ENCODE measurements at regions not wholly inside any gene's neighbourhood (a gene's known extent, or its start where the extent isn't known, plus 50 kb on each side); places are given as distances from the start of the nearest gene placed in this dataset.

DNA sequence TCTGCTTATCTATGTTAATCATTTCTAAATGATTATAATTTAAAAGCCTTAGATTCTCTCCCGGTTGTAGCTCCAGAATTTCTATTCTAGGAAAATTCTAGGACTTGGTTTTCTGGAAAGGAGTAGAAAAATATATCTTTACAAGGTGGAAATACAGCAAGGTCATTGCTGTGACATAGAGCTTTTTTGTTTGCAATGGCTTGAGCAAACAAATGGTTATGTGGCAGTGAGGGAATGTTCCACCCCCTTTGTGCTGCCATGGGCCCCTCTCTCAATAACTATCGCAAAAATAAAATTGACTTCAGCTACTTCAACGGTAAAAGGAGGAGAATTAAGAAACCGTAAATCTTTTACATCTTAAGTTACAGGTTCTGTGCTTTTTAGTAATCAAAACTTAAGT lies 517.1 kb downstream of the EPHA3 start:
- intact Hi-C loops (cut with DNase I), result no loop called here
- 90 to 95% methylated on average over 4 of the region's 4 CpGs for WGBS, 2 donors
- no peaks in the 10 kb centered on the region for H3K4me1 ChIP-seq
- ATAC-seq, result no peak
- H3K27ac ChIP-seq, result no peak overlapping the region
- DNase-seq, result no peak
- H3K36me3 ChIP-seq, result no peaks in the 10 kb centered on the region
- TF ChIP-seq, protein P1, sequence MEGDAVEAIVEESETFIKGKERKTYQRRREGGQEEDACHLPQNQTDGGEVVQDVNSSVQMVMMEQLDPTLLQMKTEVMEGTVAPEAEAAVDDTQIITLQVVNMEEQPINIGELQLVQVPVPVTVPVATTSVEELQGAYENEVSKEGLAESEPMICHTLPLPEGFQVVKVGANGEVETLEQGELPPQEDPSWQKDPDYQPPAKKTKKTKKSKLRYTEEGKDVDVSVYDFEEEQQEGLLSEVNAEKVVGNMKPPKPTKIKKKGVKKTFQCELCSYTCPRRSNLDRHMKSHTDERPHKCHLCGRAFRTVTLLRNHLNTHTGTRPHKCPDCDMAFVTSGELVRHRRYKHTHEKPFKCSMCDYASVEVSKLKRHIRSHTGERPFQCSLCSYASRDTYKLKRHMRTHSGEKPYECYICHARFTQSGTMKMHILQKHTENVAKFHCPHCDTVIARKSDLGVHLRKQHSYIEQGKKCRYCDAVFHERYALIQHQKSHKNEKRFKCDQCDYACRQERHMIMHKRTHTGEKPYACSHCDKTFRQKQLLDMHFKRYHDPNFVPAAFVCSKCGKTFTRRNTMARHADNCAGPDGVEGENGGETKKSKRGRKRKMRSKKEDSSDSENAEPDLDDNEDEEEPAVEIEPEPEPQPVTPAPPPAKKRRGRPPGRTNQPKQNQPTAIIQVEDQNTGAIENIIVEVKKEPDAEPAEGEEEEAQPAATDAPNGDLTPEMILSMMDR (IDR thresholded peaks at IDR 0.05), result no peak
- H3K9me3 ChIP-seq, result peaks cover 0 to 15% (median 0%) of the 10 kb centered on the region in 11 donors
- no peaks in the 10 kb centered on the region for H3K27me3 ChIP-seq
- no peak overlapping the region for H3K4me3 ChIP-seq

DNA sequence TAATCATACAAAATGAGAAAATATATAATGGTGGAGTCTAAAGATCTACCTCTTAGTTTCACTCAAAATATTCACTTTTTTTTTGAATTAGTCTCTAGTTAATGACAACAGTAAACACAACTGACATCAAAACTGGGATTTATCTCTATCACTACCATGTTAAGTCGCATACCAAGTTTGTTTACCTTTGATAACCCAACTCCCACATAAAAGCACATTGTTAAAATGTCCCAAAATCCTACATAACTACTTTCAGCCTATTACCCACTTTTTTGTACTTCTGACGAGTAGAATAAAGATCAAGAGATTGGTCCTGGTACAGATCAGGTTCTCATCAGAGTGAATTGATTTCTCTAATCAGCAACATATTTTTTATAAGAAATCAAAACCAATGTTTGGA lies 518.5 kb downstream of the EPHA3 start:
- TF ChIP-seq, protein P1 (IDR thresholded peaks at IDR 0.05), result no peak
- DNase-seq (no peak), ATAC-seq (no peak)
- intact Hi-C loops (cut with DNase I), result no loop called here
- 70 to 71% methylated on average over 2 of the region's 2 CpGs for WGBS, 2 donors
- Histone ChIP-seq H3K27me3 (no peaks in the 10 kb centered on the region), H3K36me3 (no peaks in the 10 kb centered on the region), H3K9me3 (peaks cover 0 to 15% (median 0%) of the 10 kb centered on the region in 11 donors), H3K4me1 (no peaks in the 10 kb centered on the region), H3K27ac (peak overlapping the region in 1 of 10 donors; percentile 18), H3K4me3 (no peak overlapping the region)

DNA sequence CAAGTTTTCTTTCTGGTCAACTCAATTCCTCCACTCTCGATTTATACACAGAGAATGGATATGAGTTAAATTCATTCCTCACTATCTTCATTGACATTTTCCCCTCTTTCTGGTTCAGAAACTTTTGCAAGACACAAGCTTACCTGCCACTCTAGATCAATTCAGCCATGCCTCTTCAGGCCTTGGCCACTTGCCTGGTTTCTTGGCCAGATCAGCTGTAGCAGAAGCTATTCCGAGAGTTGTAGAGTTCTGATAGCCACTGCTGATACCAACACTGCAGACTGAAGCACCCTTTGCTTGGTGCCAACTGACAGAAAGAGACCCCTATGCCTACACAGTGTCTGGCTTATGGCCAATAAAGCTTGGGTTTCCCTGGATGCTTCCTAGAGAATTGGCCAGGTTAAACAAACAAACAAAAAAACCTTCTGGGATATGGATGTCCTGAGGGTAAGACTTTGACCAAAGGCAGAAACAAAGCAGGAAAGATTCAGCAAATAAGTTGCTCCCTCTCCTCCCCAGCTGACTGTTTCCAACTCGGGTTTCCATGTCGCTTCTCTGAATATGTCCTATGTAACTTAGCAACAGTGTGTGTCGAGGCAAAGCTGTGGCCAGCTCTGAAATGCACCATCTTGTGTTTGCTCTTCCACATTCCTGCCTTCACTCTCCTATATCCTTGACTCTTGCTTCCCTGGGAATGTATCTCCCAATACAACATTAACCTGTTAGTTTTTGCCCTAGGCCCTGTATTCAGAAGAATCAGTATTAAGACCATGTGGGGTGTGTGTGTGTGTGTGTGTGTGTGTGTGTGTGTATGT lies 521.6 kb downstream of the EPHA3 start:
- no peak overlapping the region for H3K27ac ChIP-seq
- ATAC-seq (no peak), DNase-seq (no peak)
- TF ChIP-seq, protein P1 (IDR thresholded peaks at IDR 0.05), result no peak
- WGBS, 2 donors, result 43 to 52% methylated on average over 5 of the region's 5 CpGs
- H3K36me3 ChIP-seq, result no peaks in the 10 kb centered on the region
- intact Hi-C loops (cut with DNase I), result no loop called here
- H3K4me3 ChIP-seq, result no peak overlapping the region
- H3K27me3 ChIP-seq, result no peaks in the 10 kb centered on the region
- peaks cover 0 to 8% (median 0%) of the 10 kb centered on the region in 11 donors for H3K9me3 ChIP-seq
- no peaks in the 10 kb centered on the region for H3K4me1 ChIP-seq

DNA sequence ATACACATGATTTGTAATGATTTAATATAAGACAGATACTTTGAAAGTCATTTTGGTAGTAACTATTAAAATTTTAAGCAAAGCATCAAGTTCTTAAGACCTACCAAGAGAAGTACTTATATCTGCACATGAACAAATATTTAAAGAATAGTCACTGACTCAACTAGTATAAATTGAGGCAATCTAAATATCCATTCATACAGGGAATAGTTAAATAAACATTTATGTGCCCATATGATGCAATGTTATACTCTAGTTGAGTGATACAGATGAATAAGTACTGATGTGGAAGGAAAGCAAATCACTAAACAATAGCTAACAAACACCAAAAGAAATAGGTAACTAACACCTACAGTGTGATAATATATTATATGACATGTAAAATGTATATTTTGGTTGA lies 527.7 kb downstream of the EPHA3 start:
- H3K4me1 ChIP-seq, result no peaks in the 10 kb centered on the region
- intact Hi-C loops (cut with DNase I), result loop anchor here in 1 of 10 donors (5.0 kb wide), 1 partner anchor 168 kb away; no protein-coding TSS in a partner anchor
- no peak overlapping the region for H3K4me3 ChIP-seq
- TF ChIP-seq, protein P1 (IDR thresholded peaks at IDR 0.05), result no peak
- no peaks in the 10 kb centered on the region for H3K27me3 ChIP-seq
- H3K27ac ChIP-seq, result no peak overlapping the region
- peaks cover 0 to 8% (median 0%) of the 10 kb centered on the region in 11 donors for H3K9me3 ChIP-seq
- ATAC-seq (no peak), DNase-seq (no peak)
- no peaks in the 10 kb centered on the region for H3K36me3 ChIP-seq

Data from heart right ventricle (tissue), 16 donors.